Left lung (tissue), 4 donors: ENCODE measurements at regions not wholly inside any gene's neighbourhood (a gene's known extent, or its start where the extent isn't known, plus 50 kb on each side); places are given as distances from the start of the nearest gene placed in this dataset.

Experiments used
- ATAC-seq: fragments of 200-7000 bp; cut with Tn5 transposase; one replicate; pipeline ENCODE4 v1.9.1; 2020; ENCODE audit warnings: moderate library complexity
- DNase-seq, 4 donors: peaks; one replicate each; pipeline ENCODE4 v3.0.0-alpha.2; 2013 to 2020
- H3K27ac ChIP-seq, 2 donors: fragments of 200-600 bp; sonication (generic) in 1 of 2; one replicate each; pipeline versions ENCODE4 v1.5.0 to v1.8.0; 2020 to 2021
- H3K27me3 ChIP-seq, 2 donors: fragments of 200-600 bp; sonication (generic) in 1 of 2; one replicate each; pipeline versions ENCODE4 v1.5.0 to v1.8.0; 2020 to 2021
- H3K36me3 ChIP-seq, 2 donors: fragments of 200-600 bp; sonication (generic) in 1 of 2; one replicate each; pipeline versions ENCODE4 v1.5.0 to v1.8.0; 2020 to 2021
- H3K4me1 ChIP-seq, 2 donors: fragments of 200-600 bp; one replicate each; pipeline ENCODE4 v1.8.0; 2021
- H3K4me3 ChIP-seq, 2 donors: fragments of 200-600 bp; sonication (generic) in 1 of 2; one replicate each; pipeline versions ENCODE4 v1.5.0 to v1.8.0; 2020 to 2021; ENCODE audit warnings: mild to moderate bottlenecking in 1 of 2
- H3K9me3 ChIP-seq, 2 donors: fragments of 200-600 bp; sonication (generic) in 1 of 2; one replicate each; pipeline versions ENCODE4 v1.5.0 to v1.8.0; 2020 to 2021
- CTCF ChIP-seq, 2 donors: fragments of 200-600 bp; sonication (generic) in 1 of 2; IDR thresholded peaks; one replicate each; pipeline versions ENCODE4 v1.5.0 to v1.8.0; 2021; ENCODE audit warnings: antibody characterized with exemption in 2 of 2
- intact Hi-C, 2 donors: fragments of 100-400 bp; cut with DNase I; formaldehyde crosslinking; loops; one replicate each; pipeline versions ENCODE4 v1.11.2 to v1.14.2; 2022
- donor health status: DM: no; HTN: yes; CAD: no.
- donor health status: DM: no; HTN: no; CAD: no.

GRCh38 chr13:62524498-62524897 lies 1108.8 kb upstream of the PCDH20 start:
- H3K36me3 ChIP-seq = no peaks in the 10 kb centered on the region
- no peak overlapping the region for H3K27ac ChIP-seq
- no peaks in the 10 kb centered on the region for H3K9me3 ChIP-seq
- no peak overlapping the region for H3K4me3 ChIP-seq
- ATAC-seq (no peak), DNase-seq (no peak)
- no peak for TF ChIP-seq CTCF (IDR thresholded peaks at IDR 0.05)
- intact Hi-C loops = no loop called here
- no peaks in the 10 kb centered on the region for H3K27me3 ChIP-seq
- no peaks in the 10 kb centered on the region for H3K4me1 ChIP-seq

- DNase-seq = no peak
- no peak for ATAC-seq
- no peaks in the 10 kb centered on the region for H3K9me3 ChIP-seq
- H3K27ac ChIP-seq = no peak overlapping the region
- H3K27me3 ChIP-seq = no peaks in the 10 kb centered on the region
- no peak overlapping the region for H3K4me3 ChIP-seq
- no peak for TF ChIP-seq CTCF (IDR thresholded peaks at IDR 0.05)
- intact Hi-C loops = no loop called here
- no peaks in the 10 kb centered on the region for H3K4me1 ChIP-seq
- H3K36me3 ChIP-seq = no peaks in the 10 kb centered on the region
These were observed 1108.4 kb upstream of the PCDH20 start for GRCh38 chr13:62524061-62524460.

- H3K4me3 ChIP-seq = no peak overlapping the region
- no peaks in the 10 kb centered on the region for H3K27me3 ChIP-seq
- no peak overlapping the region for H3K27ac ChIP-seq
- intact Hi-C loops = no loop called here
- no peaks in the 10 kb centered on the region for H3K9me3 ChIP-seq
- ATAC-seq = peak; percentile 87
- DNase-seq = peak in 3 of 4 donors; percentile 3 to 28 (median 26)
- no peaks in the 10 kb centered on the region for H3K36me3 ChIP-seq
- TF ChIP-seq CTCF (IDR thresholded peaks at IDR 0.05) = peak; percentile 11 to 45
- H3K4me1 ChIP-seq = no peaks in the 10 kb centered on the region
These were observed 1096.8 kb upstream of the PCDH20 start for GRCh38 chr13:62512194-62513141.

GRCh38 chr13:62510906-62511655 lies 1095.4 kb upstream of the PCDH20 start:
- DNase-seq (no peak), ATAC-seq (no peak)
- no peaks in the 10 kb centered on the region for H3K9me3 ChIP-seq
- H3K27ac ChIP-seq = no peak overlapping the region
- H3K4me3 ChIP-seq = no peak overlapping the region
- no peaks in the 10 kb centered on the region for H3K27me3 ChIP-seq
- no peaks in the 10 kb centered on the region for H3K36me3 ChIP-seq
- intact Hi-C loops = no loop called here
- TF ChIP-seq CTCF (IDR thresholded peaks at IDR 0.05) = no peak
- no peaks in the 10 kb centered on the region for H3K4me1 ChIP-seq

- Histone ChIP-seq H3K4me1 (no peaks in the 10 kb centered on the region), H3K9me3 (no peaks in the 10 kb centered on the region), H3K27ac (no peak overlapping the region), H3K4me3 (no peak overlapping the region), H3K36me3 (no peaks in the 10 kb centered on the region), H3K27me3 (no peaks in the 10 kb centered on the region)
- ATAC-seq = no peak
- no peak for TF ChIP-seq CTCF (IDR thresholded peaks at IDR 0.05)
- no peak for DNase-seq
- intact Hi-C loops = no loop called here
These were observed 1086.9 kb upstream of the PCDH20 start for GRCh38 chr13:62502588-62502987.
